ENCODE measurements at regions not wholly inside any gene's neighbourhood (a gene's known extent, or its start where the extent isn't known, plus 50 kb on each side); places are given as distances from the start of the nearest gene placed in this dataset.

DNA sequence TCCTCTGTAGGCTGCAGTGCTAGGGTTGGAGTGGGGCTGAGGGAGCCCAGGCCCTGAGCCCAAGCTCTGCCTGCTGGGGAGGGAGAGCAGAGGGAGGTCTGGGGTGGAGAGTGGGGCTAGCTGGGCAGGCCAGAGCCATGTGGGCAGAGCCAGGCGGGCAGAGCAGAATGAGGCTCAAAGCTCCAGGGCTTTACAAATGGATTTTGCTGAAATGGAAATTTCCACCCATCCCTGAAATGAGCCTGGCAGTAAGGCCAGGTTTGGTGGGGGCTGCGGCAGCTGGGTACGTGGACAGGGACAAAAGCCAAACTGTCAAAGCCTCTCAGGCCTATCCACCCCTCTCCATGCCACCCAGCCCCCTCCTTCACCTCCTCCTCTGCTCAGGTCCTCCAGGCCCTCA is 74.2 kb upstream of the ARAP3 start:
- TF ChIP-seq EGR1 (IDR thresholded peaks at IDR 0.05), result no peak
- TF ChIP-seq CREB1 (IDR thresholded peaks at IDR 0.05; ENCODE audit: low read depth), result no peak
- TF ChIP-seq NFIC (IDR thresholded peaks at IDR 0.05), result no peak
- no peak for TF ChIP-seq CEBPB (IDR thresholded peaks at IDR 0.05)
- TF ChIP-seq YY1 (IDR thresholded peaks at IDR 0.05; ENCODE audit: low read depth), result no peak
- TF ChIP-seq, protein P1, sequence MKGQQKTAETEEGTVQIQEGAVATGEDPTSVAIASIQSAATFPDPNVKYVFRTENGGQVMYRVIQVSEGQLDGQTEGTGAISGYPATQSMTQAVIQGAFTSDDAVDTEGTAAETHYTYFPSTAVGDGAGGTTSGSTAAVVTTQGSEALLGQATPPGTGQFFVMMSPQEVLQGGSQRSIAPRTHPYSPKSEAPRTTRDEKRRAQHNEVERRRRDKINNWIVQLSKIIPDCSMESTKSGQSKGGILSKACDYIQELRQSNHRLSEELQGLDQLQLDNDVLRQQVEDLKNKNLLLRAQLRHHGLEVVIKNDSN (IDR thresholded peaks at IDR 0.05), result no peak
- no peak for TF ChIP-seq ZBTB7A (IDR thresholded peaks at IDR 0.05; ENCODE audit: low read depth)
- TF ChIP-seq, protein P2, sequence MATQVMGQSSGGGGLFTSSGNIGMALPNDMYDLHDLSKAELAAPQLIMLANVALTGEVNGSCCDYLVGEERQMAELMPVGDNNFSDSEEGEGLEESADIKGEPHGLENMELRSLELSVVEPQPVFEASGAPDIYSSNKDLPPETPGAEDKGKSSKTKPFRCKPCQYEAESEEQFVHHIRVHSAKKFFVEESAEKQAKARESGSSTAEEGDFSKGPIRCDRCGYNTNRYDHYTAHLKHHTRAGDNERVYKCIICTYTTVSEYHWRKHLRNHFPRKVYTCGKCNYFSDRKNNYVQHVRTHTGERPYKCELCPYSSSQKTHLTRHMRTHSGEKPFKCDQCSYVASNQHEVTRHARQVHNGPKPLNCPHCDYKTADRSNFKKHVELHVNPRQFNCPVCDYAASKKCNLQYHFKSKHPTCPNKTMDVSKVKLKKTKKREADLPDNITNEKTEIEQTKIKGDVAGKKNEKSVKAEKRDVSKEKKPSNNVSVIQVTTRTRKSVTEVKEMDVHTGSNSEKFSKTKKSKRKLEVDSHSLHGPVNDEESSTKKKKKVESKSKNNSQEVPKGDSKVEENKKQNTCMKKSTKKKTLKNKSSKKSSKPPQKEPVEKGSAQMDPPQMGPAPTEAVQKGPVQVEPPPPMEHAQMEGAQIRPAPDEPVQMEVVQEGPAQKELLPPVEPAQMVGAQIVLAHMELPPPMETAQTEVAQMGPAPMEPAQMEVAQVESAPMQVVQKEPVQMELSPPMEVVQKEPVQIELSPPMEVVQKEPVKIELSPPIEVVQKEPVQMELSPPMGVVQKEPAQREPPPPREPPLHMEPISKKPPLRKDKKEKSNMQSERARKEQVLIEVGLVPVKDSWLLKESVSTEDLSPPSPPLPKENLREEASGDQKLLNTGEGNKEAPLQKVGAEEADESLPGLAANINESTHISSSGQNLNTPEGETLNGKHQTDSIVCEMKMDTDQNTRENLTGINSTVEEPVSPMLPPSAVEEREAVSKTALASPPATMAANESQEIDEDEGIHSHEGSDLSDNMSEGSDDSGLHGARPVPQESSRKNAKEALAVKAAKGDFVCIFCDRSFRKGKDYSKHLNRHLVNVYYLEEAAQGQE (IDR thresholded peaks at IDR 0.05; ENCODE audit: low read depth), result no peak
- no peak for TF ChIP-seq RAD21 (IDR thresholded peaks at IDR 0.05; ENCODE audit: low read depth)
- no peak for TF ChIP-seq EP300 (IDR thresholded peaks at IDR 0.05; ENCODE audit: borderline replicate concordance)
- no peak for TF ChIP-seq TEAD4 (IDR thresholded peaks at IDR 0.05)
- TF ChIP-seq, protein P3, sequence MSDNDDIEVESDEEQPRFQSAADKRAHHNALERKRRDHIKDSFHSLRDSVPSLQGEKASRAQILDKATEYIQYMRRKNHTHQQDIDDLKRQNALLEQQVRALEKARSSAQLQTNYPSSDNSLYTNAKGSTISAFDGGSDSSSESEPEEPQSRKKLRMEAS (IDR thresholded peaks at IDR 0.05), result no peak

Data from Ishikawa (cell line).